AG20443 (cell line): ENCODE measurements at regions not wholly inside any gene's neighbourhood (a gene's known extent, or its start where the extent isn't known, plus 50 kb on each side); places are given as distances from the start of the nearest gene placed in this dataset.

Experiments used
- DNase-seq: peaks from one replicate; pipeline ENCODE4 v3.0.0; 2012; ENCODE audit warnings: low spot score, mixed read lengths

GRCh38 chr21:27429710-27430341 is 462.9 kb upstream of the ADAMTS5 start:
- peak; percentile 52 for DNase-seq

DNA sequence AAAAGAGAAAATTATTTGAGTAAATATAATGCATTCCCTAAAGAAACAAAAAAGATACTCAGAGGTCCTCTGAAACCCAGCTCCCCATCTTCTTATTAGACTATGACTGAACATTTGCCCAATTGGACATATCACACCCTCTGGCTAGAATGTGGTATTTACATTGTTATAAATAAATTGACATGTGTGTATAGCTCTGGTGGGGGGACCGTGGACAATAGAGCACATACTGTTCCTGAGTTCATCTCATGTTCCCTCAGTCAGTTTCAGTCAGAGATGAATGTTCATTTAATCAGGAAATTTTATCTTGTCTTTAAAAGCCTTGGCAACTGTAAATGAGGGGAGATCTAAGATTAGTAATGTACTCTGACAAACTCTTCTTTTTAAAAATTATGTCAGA is 459.3 kb upstream of the ADAMTS5 start:
- no peak for DNase-seq

GRCh38 chr21:27425574-27425973 is 458.7 kb upstream of the ADAMTS5 start:
- peak; percentile 30 for DNase-seq

DNA sequence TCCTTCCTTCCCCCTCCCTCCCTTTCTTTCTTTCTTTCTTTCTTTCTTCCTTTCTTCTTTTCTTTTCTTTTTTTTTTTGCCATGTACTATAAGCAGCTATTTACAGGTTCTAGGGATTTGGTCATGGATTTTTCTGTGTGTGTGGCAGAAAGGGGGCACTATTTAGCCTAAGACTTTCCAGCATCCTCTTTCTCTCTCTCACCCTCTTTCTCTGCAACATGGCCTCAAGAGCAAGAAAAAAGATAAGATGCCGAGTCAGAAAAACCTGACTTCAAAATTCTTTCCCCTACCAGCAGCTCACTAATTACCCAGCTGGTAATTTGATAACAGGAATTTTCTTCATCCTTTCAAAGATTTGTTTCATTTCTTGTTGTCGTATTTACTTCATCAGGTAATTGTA is 458.3 kb upstream of the ADAMTS5 start:
- no peak for DNase-seq

DNA sequence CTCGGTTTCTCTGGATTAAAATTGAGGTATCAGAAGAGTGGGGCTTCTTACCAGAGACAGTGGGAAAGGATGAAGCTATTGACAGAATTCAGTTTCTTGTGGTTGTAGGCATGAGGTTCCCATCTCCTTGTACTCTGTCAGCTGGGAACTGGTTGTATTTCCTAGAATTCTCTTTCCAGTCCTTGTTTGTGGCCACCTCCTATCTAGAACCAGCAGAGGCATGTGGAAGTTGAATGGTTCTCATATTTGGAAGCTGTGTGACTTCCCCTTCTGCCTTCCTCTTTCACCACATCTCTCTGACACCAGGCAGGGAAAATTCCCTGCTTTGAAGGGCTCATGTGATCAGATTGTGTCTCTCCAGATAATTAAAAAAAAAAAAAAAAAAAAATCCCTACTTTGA is 457.7 kb upstream of the ADAMTS5 start:
- peak; percentile 11 for DNase-seq

DNA sequence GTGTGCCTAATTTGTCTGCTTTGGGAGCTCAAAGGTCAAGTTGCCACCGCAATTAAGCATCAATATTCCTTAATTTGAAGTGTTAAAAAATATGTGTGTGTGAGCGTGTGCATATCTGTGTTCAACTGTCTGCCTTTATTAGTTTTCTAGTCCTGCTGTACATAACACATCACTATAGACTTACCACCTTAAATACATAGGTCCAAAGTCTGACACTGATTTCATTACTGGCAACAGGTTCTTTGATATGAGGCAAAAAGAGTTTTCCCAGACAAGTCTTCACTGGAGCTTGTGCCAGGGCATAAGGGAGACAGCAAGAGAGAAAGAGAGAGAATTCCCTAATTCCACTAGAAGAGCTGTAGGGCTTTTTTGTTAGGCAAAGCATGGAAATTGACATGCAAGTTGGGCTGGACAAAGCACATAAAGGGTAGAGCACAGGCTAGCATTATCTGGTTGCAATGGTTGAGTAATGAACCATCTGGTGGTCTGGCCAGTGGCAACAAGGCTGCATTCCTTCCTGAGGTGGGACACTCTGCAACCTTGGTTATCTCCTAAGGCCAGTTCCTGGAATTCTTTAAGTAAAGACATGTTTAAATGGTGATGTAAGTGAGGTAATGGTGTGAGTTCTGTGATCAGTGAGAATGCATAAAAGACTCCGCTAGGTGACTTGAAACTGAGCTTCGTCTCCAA is 457.2 kb upstream of the ADAMTS5 start:
- DNase-seq: peak; percentile 32

- peak; percentile 86 for DNase-seq
Measured at GRCh38 chr21:27423038-27423437, 456.1 kb upstream of the ADAMTS5 start.

DNA sequence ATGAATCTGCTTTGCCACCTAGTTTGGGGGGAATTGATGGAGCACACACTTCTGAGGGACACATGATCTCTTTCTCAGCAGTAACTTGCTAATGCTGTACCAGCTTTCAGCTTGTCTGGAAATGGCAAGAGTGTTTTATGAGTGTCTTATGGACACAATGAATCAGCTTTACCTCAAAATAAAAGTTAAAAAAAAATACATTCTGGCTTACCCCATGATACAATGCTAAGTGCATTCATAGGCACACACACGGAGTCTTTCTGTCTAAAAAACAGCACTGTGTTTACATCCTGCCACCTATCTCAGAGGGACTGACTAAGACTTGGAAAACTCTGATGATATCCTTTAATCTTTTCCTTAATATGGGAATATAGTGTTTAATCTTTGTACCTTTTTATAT is 455.5 kb upstream of the ADAMTS5 start:
- DNase-seq: no peak

GRCh38 chr21:27421654-27422053 is 454.8 kb upstream of the ADAMTS5 start:
- no peak for DNase-seq

- no peak for DNase-seq
Measured at GRCh38 chr21:27419153-27419552, 452.3 kb upstream of the ADAMTS5 start.

DNA sequence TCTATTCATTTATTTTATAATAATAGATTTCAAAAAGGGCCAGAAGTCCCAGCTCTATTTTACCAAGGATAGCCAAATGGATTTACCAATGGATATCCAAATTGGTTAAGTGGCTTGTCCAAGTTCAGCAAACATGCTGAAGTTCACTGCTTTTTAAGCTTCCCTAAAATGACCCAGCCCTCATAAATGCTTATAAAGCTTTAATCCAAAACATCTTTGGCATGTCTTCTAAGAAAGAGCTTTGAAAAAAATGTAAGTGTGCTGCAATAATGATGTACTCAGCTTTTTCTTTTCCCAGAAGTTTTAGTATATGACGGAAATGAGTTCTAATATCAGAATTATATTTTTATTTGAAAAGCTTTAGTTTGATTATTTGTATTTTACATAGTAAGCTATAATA is 451.5 kb upstream of the ADAMTS5 start:
- DNase-seq: no peak

DNA sequence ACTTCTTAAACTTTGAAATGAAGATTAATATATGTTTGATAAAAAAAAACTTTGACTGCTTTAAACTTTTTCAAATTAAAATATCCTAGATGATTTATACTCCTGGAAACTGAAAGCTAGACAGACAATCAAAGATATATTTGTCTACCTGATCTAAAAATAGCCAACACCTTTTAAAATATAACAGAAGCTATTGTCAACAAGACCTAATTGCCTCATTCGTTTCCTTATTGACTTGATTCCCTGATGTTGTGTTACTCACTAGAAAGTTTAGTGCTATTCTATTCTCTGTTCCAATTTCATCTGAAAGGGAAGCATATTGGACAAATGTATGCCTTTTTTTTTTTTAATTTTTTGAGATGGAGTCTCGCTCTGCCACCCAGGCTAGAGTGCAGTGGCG is 445.6 kb upstream of the ADAMTS5 start:
- no peak for DNase-seq

DNA sequence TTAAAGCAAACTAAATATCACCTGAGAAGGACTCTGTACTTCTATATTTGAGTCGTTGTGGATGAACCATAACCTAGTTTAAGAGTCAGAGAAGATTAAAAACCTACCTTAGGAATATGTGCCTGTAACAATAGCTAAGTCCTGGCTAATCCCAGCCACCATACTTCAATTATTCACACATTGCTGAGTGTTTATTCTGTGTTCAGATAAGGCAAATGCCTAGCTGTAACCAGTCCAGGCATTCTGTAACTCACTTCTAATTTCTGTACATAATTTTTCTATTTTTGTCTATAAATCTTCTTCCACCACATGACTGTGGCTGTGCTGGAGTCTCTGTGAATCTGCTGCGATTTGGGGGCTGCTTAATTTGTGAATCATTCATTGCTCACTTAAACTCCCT is 441.9 kb upstream of the ADAMTS5 start:
- no peak for DNase-seq

DNA sequence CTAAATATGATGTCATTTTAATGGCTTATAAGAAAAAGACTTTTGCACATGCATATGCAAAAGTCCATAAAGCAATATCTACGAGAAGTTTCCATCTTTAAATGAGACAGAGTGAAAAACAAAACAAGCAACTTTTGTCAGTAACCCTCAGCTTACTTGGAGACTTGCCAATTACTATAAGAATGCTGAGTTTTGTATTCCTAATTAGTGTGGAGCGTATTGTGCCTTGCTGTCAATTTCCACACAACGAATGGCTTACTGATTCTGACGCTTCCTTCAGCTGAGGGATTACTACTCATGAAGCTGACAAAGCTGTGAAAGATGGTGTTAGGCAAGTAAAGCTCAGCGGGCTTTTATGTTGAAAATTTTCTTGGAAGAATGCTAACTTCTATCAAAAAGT is 440.4 kb upstream of the ADAMTS5 start:
- DNase-seq: no peak

DNA sequence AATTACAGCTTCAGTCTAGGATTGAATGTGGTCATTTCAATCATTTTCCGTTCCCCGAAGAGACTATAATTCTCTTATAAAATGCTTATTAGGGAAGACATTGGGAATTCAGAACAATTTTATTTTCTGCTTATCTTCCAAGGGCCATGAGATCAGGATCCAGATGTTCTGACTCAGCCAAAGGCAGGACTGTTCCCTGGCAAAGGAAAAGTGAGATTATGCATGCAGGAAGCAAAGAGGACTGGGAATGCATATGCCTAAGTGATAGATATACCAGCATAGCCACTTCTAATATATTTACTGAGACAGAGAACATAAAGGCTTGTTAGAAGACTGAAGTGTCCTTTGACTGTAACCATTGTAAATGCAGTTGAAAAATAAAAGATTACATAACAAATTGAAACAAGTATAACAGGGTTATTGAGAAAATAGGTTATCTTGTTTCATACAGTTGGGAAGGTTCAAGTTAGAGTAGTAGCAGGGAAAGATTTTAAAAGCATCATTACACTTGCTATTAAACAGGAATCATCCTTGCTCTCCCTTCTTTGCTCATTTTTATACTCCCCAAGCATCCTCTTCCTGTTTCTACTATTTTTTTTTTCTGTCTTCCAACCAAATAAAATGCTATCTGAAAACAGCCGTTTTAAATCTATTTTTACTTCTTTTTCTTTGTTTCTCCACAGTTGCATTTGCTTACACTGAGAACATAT is 439.6 kb upstream of the ADAMTS5 start:
- DNase-seq: peak; percentile 52

DNA sequence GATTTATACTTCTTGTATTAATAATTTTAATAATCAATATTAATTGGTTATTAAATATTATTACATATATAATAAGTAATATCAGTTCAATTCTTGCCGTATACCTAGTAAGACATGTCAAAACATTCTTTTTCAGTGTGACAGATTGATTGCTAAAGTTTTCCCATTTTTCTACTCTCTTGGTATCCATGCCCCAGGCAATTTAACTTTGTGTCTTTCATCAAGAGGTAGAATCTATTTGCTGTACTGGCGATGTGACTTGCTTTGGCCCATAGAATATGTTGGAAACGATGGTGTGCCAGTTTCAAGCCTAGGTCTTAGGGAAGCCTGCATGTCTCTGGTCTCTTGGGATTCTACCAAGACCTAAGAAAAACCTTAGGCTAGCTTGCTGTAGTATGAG is 436.1 kb upstream of the ADAMTS5 start:
- no peak for DNase-seq

- DNase-seq: no peak
Measured at GRCh38 chr21:27400045-27400444, 433.2 kb upstream of the ADAMTS5 start.

DNA sequence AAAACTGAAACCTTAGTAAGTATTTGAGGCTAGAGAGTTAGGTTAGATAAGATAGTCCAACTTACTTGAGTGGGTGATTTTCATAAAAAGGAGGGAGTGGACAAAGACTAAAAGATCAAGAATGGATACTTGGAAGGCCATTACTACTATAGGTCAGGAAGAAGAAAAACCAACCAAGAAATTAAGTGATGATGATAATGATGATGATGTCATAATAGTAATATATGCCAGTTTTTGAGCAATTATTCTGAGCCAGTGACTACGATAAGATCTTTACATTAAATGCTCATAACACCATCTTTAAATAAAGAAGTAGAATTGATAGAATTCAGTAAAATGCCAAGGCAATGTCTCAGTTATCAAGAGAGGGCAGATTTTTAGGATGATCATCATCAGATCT is 430.7 kb upstream of the ADAMTS5 start:
- no peak for DNase-seq

DNA sequence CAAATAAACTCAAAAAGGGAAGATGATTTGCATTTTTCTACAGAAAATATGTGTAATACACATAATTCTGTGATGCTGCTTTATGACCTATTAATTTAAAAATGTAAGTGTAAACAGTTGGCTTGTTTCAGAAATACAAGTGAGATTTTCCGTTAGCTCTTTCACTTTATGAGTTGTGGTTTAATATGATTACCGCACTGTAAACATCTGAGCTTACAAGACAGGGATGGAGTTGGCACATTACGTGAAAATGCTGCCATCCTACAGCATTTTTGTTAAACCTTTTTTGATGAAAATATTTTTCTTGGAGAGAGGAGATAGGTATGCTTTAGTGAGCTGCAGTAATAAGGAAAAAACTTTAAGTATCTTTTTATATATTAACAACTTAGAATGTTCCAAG is 426.8 kb upstream of the ADAMTS5 start:
- no peak for DNase-seq

- no peak for DNase-seq
Measured at GRCh38 chr21:27391990-27392389, 425.1 kb upstream of the ADAMTS5 start.

DNA sequence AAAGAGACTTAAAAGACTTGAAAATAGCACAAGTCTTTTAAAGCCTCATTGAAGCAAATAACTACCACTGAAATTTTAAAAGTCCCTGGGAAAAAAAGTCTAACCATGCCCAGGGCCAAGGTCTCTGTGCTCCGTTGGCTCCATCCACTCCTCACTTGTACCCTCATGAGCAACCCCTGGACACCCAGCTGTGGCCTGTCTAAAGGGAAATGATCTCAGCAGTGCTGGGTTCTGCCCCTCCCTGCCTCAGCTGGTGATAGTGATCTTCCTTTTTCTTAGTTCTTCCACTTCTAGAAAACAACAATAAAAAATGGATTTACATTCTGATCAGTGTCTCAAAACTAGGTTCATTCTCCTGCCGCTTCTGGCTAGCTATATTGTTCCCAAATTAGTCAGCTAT is 423.5 kb upstream of the ADAMTS5 start:
- DNase-seq: no peak

- no peak for DNase-seq
Measured at GRCh38 chr21:27388825-27389224, 421.9 kb upstream of the ADAMTS5 start.

DNA sequence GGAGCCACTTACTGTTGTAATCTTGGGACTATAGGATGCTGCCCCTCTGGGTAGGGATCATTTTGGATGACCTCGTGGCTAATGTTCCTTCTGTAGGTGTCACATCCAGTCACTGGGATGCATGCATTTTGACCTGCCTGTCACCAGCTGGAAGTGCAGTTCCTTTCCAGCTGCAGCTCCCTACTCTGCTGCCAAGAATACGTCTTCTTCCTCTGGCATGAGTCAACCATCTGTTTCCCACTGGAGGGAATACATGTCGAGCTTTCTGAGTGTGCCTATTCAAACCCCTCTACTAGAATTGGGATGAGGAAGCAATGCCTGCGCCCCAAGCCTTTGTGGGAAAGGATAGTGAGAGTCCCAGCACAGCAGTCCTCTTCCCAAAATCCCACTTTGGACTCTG is 415.5 kb upstream of the ADAMTS5 start:
- DNase-seq: no peak

GRCh38 chr21:27380303-27380702 is 413.4 kb upstream of the ADAMTS5 start:
- DNase-seq: peak; percentile 16
